Urinary bladder (tissue), 3 donors: ENCODE measurements at regions not wholly inside any gene's neighbourhood (a gene's known extent, or its start where the extent isn't known, plus 50 kb on each side); places are given as distances from the start of the nearest gene placed in this dataset.
A peak's percentile ranks its signal among the peaks of the same experiment; 100 is the strongest.

Experiments used
- DNase-seq: peaks from one replicate; pipeline ENCODE4 v3.0.0-alpha.2; 2015; ENCODE audit errors: extremely low spot score
- H3K27ac ChIP-seq: one replicate; pipeline ENCODE4 v1.5.1; 2013; ENCODE audit warnings: low read depth, mild to moderate bottlenecking, moderate library complexity
- H3K36me3 ChIP-seq: one replicate; pipeline ENCODE4 v1.6.1; 2013; ENCODE audit warnings: mild to moderate bottlenecking, moderate library complexity; ENCODE audit not compliant: insufficient read depth
- H3K4me1 ChIP-seq: one replicate; pipeline ENCODE4 v1.6.1; 2013; ENCODE audit warnings: mild to moderate bottlenecking, moderate library complexity; ENCODE audit not compliant: insufficient read depth
- H3K4me3 ChIP-seq: one replicate; pipeline ENCODE4 v1.5.1; 2013; ENCODE audit warnings: low read depth, low read length
- WGBS: extraction: QIAGEN DNeasy Blood & Tissue Kit; methylation state at CpG from one replicate; pipeline ENCODE4 v1.1.7; 2013; 5-methylcytosine and 5-hydroxymethylcytosine counted together
- donor health status: healthy with polysubstance abuse.
- donor health status: healthy.

DNA sequence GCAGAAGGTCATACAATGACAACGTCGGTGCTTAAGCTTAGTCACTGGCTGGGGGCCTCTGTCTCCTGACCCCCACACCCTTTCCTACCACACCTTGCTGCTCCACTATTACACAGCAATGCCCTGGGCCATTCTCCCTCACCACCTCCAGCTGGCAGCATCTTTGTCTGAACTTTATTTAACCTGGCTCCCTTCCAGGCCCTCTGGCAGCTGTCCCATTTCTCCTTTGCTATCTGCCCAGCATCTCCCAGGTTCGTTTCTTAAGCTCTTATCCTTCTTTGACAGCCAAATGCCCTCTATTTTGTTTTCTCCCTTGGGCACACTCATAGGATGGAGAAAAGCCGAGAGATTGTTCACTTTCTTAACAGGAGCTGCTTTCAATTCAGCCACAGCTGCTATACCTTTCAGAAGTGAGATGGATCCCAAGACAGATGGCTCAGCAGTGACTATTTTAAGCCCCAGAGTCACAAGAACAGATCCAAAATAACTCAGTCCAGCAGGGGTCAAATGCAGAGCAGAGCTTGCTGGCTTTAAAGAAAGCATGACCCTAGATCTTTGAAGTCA is 1277.1 kb upstream of the AUTS2 start:
- peak; percentile 47 for DNase-seq
- Histone ChIP-seq H3K27ac (peak overlapping the region; percentile 29), H3K4me1 (no peaks in the 10 kb centered on the region), H3K4me3 (no peak overlapping the region), H3K36me3 (no peaks in the 10 kb centered on the region)
- 12% methylated on average over 4 of the region's 4 CpGs for WGBS

DNA sequence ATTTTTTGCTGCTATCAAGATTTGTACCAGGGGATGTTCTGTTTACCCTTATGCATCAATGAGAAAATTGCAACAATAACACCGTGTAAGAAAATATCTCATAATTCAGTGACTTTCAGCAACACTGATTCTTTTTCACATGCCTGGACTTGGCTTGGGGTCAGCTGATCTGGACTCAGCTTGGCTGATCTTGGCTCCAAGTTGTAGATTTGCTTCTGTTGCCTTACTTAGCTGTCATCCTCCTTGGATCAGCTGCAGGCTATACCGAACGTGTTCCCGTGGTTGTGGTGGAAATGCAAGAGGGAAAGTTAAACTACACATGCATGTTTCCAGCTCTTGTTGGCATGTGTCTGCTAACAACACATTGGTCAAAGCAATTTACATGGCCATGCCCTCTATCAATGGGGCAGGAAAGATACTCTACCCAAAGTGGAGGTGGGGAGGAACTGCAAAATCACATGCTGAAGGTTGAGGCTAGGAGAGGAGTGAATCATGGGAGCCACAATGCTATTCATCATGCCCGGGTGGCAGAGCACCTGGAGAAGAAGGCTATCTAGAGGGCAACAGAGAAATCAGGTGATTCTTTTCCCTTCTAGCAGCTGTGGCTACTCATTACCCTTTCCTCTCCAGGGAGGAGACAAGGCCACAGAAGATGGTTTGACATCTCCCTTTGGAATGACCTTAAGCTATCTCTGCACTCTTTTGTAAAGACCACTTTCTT is 1276.3 kb upstream of the AUTS2 start:
- no peaks in the 10 kb centered on the region for H3K36me3 ChIP-seq
- WGBS: 31% methylated on average over 5 of the region's 5 CpGs
- H3K4me3 ChIP-seq: no peak overlapping the region
- no peak for DNase-seq
- no peak overlapping the region for H3K27ac ChIP-seq
- no peaks in the 10 kb centered on the region for H3K4me1 ChIP-seq

DNA sequence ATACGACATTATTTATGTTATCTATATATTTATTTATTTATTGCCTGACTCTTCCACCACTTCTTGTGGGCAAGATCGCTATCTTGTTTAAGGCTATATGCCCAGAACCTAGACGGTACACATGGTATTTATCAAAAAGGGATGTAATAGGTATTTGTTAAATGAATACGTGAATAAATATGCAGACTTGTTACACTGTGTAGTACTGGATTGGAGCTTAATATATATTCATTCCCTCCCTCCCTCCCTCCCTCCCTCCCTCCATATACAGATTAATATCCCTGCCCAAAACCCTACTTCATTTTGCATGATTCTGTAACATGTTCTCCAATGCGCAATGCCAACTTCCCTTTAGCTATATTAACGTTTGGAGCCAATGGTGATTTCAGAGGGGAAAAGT is 1273.7 kb upstream of the AUTS2 start:
- Histone ChIP-seq H3K4me3 (no peak overlapping the region), H3K36me3 (no peaks in the 10 kb centered on the region), H3K27ac (no peak overlapping the region), H3K4me1 (no peaks in the 10 kb centered on the region)
- WGBS: 84% methylated on average over 6 of the region's 6 CpGs
- no peak for DNase-seq

DNA sequence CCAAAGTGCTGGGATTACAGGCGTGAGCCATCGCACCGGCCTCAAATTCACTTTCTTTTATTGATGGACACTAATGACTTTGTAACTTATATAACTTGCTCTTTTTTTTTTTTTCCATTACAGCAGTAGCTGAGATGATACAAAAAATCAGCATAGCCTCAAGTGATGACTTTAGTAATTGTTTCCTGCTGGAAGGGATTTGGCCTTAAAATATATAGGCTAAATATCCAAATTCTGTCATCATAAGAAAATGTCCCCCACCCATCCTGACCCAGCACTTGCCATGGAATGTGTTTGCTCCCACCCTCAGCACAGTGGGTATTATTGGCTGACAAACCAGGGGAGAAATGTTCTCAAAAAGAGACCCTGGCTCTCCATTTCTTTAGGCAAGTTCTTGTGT is 1264.1 kb upstream of the AUTS2 start:
- no peak overlapping the region for H3K27ac ChIP-seq
- WGBS: 92% methylated on average over 3 of the region's 3 CpGs
- H3K4me3 ChIP-seq: no peak overlapping the region
- no peaks in the 10 kb centered on the region for H3K4me1 ChIP-seq
- H3K36me3 ChIP-seq: no peaks in the 10 kb centered on the region
- no peak for DNase-seq

DNA sequence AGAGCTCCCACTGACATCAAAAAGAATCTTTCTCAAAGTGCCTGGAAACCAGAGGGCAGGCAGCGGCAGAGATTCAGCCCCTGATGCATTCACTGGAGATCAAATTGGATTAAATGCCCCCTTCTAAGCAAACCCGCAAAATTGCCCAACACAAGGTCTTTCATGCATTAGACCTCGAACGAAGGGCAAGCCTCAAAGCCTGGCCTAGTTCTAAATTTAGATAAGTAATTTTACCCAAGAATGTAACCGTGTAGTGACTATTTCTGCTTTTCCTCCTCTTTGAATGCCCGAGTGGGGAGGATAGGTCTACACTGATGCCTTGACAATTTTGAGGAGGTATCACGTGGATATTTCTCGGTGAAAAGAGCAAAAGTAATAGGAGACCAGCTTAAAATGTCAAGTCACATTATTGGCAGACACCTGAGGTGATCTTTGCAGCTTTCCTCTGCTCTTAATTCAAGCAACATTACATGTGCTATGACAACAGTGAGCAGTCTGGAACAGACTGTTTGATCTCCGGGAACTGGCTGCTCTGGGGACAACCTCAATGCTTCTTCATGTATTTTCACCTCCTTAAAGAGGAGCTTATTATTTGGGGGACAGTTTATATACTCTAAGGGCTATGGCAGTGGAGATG is 1263.5 kb upstream of the AUTS2 start:
- no peaks in the 10 kb centered on the region for H3K4me1 ChIP-seq
- H3K27ac ChIP-seq: no peak overlapping the region
- no peak overlapping the region for H3K4me3 ChIP-seq
- 79% methylated on average over 9 of the region's 9 CpGs for WGBS
- H3K36me3 ChIP-seq: no peaks in the 10 kb centered on the region
- no peak for DNase-seq

DNA sequence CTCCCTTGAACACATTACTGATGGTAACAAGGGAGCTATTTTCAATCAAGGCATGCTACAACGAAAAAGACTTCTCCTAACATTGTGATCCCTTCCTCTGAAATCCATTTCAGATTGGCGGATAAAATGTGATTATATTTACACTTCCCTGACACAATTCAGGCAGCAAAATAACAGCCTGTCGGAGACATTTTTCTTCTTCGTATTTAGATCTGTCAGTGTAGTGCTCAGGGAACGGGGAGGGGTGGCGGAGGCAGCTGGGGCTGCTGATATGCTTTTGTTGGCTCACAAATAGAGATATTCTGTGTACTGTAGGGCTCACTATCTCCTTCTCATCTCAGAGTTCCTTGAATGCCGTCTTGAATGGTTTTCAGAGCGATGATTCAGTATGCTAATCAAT is 1261.7 kb upstream of the AUTS2 start:
- H3K4me1 ChIP-seq: no peaks in the 10 kb centered on the region
- no peak overlapping the region for H3K27ac ChIP-seq
- H3K36me3 ChIP-seq: no peaks in the 10 kb centered on the region
- 69% methylated on average over 8 of the region's 8 CpGs for WGBS
- no peak overlapping the region for H3K4me3 ChIP-seq
- DNase-seq: no peak

DNA sequence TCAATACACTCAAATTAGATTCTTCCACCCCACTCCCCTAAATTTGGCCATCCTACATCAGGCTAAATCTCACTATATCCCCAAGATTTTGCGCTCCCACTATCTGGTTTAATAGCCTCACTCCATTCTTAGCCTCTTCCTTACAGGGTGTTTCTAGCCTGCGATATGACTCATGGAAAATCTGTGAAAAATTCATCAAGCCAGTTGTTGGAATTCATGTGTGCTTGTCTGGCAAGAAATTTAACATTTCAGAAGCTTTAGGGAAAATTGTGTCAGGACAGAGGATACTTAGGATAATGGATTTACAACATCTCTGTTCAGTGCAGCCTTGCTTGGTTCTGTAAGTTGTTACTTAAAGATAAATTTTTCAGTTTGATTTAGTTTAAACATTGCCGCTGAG is 1249.9 kb upstream of the AUTS2 start:
- Histone ChIP-seq H3K36me3 (no peaks in the 10 kb centered on the region), H3K27ac (no peak overlapping the region), H3K4me3 (no peak overlapping the region), H3K4me1 (no peaks in the 10 kb centered on the region)
- no peak for DNase-seq
- WGBS: 88% methylated on average over 3 of the region's 3 CpGs

DNA sequence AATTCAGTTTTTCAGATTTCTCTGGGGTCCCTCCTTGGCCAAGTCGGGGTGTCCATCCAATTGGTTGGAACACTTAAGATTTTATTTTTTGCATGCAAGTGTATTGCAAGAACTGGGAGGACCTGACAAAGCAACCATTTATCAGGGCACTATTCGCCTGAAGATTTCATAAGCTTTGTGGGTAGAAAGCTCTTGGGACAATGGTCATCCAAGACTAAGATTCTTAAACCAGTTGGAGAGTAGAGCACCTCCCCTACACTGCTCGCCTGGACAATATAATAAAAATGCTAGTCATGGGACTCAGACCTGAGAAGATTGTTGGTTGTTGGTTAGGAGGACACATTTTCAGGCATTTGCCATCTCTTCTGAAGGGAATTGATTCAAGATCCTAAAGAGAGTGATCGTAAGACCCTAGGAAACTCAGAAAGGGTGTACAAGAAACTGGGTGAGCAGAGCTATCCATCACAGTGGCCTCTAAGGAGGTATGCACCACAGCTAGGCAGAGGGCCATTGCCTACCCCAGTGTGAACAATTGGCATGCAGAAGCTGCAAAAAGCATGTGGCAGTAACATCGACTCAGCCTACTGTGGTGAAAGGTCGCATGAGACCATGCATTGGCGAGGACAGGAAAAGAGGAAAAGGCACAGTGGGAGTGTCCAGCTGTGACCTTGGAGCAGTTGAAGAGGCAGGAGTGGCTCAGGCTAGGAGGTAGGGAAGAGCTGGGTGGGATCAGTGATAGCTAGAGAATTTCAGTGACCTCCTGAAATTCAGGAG is 1235.3 kb upstream of the AUTS2 start:
- no peak for DNase-seq
- Histone ChIP-seq H3K4me1 (no peaks in the 10 kb centered on the region), H3K4me3 (no peak overlapping the region), H3K27ac (no peak overlapping the region), H3K36me3 (no peaks in the 10 kb centered on the region)
- WGBS: 73% methylated on average over 7 of the region's 7 CpGs

DNA sequence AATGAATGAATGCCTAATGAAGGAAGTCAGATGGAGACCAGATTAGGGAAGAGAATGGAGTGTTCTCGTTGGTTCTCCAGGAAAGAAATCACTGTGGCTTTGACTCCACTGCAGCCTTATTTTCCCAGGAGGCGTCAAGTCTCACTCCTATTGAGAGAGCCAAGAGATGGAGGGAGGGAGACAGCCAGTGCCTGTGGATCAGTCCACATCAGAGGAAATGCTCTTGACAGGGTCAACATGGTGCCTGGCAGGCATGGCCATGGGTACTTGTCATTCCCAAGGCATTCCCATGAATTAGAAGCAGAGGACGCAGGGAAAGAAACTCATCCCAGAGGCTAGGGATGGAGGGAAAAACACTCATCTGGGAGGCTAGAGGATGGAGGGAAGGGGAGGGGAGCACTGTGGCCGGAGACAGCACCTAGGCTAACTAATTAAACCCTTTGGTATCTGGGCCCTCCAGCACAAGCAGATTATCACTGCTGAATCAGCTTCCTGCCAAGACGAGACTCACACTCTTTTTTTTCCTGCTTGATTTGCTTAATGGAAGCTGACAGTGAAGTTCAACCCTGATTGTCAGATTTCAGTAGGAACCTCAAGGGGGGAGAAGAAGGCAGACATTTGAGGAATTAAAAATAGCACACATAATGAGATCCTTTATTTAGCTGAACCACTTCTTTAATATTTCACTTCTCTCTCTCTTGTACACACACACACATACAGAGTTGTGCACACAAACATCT is 1233.2 kb upstream of the AUTS2 start:
- Histone ChIP-seq H3K4me1 (no peaks in the 10 kb centered on the region), H3K4me3 (no peak overlapping the region), H3K36me3 (no peaks in the 10 kb centered on the region), H3K27ac (no peak overlapping the region)
- DNase-seq: no peak
- WGBS: 68% methylated on average over 5 of the region's 5 CpGs

DNA sequence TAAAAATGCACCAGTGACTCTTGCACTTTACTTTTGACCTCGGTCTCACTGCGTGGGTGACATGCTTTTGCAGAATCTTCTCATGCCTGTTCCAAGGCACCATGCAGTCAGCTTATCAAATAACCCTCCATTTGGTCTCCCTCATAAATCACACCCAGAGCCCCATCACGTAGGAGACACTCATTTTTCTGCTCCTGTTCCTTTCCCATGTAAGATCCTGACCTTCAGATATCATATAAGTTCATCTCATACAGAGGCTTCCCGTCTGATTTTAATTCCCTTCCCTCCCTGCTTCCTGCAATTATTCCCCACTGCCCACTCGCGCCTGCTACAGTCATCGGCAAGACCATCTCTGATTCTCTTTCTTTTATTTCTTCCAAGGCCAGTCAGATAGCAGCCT is 1226.3 kb upstream of the AUTS2 start:
- 41% methylated on average over 7 of the region's 7 CpGs for WGBS
- Histone ChIP-seq H3K27ac (no peak overlapping the region), H3K4me3 (no peak overlapping the region), H3K36me3 (no peaks in the 10 kb centered on the region), H3K4me1 (no peaks in the 10 kb centered on the region)
- DNase-seq: no peak

DNA sequence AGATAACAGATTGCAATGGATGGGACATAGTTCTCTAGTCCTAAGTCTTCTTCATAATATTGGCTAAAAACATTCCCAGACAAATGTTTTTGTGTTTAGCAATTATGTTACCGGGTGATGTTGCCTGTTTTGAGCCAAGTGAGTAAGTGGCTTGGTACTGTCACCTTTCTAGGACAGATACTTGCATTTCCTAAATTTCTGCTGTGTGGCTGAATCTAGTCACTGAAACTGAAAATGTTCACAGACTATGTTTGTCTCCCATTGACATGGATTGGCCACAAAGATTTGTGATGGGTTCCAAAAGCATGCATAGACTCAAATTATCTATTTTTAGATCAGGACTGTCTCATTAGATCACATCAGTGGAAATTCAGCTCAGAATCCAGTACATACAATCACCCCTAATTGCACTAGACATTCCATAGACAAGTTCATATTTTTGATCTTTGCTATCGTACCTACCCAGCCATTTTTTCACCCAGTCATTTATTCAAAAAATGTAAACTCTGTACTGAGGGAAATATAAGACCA is 1222.1 kb upstream of the AUTS2 start:
- Histone ChIP-seq H3K4me1 (no peaks in the 10 kb centered on the region), H3K4me3 (no peak overlapping the region), H3K36me3 (no peaks in the 10 kb centered on the region), H3K27ac (no peak overlapping the region)
- DNase-seq: no peak
- 50% methylated on average over 2 of the region's 2 CpGs for WGBS

DNA sequence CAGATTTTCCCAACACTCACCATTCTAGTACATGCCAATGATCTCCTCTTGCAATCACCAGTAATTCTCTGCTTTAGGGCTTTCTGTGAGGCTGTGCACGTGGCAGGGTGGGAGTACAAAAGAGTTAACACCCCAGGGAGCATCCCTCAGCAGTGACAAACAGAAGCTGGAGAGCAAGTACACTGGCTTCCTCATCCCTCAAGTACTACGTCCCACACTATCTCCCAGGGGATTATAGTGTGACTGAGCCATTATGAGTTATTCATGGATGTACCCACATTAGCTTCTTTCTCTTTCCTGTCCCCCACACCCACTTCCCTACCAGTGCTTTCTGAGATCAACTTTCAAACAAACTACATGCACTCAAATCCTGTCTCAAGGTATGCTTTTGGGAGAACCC is 1216.5 kb upstream of the AUTS2 start:
- Histone ChIP-seq H3K4me1 (no peaks in the 10 kb centered on the region), H3K27ac (no peak overlapping the region), H3K4me3 (no peak overlapping the region), H3K36me3 (no peaks in the 10 kb centered on the region)
- 42% methylated on average over 2 of the region's 2 CpGs for WGBS
- no peak for DNase-seq

DNA sequence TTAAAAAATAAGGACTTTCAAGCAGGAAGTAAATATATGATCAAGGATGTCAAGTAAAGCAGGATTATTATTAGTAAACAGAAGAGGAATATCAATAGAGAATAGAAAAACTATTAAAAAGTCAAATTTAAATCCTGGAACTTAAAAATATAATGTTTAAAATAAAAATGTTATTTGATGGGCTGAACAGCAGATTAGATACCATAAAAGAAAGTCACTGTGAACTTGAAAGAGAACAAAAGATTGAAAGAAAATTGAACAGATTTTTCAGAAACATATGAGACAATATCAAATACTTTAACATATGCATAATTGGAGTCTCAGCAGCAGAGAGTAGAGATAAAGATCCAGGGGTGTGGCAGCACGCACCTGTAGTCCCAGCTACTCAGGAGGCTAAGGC is 1213.7 kb upstream of the AUTS2 start:
- Histone ChIP-seq H3K36me3 (no peaks in the 10 kb centered on the region), H3K27ac (no peak overlapping the region), H3K4me1 (no peaks in the 10 kb centered on the region), H3K4me3 (no peak overlapping the region)
- 85% methylated on average over 1 of the region's 1 CpG for WGBS
- no peak for DNase-seq
